GM23338 (cell line): ENCODE measurements at regions not wholly inside any gene's neighbourhood (a gene's known extent, or its start where the extent isn't known, plus 50 kb on each side); places are given as distances from the start of the nearest gene placed in this dataset.

Experiments
- ATAC-seq: fragments of 200-7000 bp; cut with Tn5 transposase; 3 replicates; pipeline ENCODE4 v1.9.1; 2020
- DNase-seq: peaks from one replicate; pipeline ENCODE4 v3.0.0-alpha.2; 2015; ENCODE audit warnings: low spot score
- H2AFZ ChIP-seq: fragments of 200-600 bp; sonication (generic); 2 replicates; pipeline ENCODE4 v1.8.0; 2016; ENCODE audit warnings: antibody characterized with exemption, mild to moderate bottlenecking, moderate library complexity
- H3F3A ChIP-seq: fragments of 200-600 bp; sonication (generic); replicated peaks from 2 replicates; pipeline ENCODE4 v1.8.0; 2017; ENCODE audit warnings: antibody characterized with exemption, mixed run types, low read depth
- H3K27ac ChIP-seq: fragments of 200-600 bp; sonication (generic); 2 replicates; pipeline ENCODE4 v1.6.1; 2016; ENCODE audit warnings: low read depth
- H3K27me3 ChIP-seq: fragments of 200-600 bp; sonication (generic); 2 replicates; pipeline ENCODE4 v1.8.0; 2016; ENCODE audit warnings: mild to moderate bottlenecking, mixed run types, moderate library complexity; ENCODE audit not compliant: insufficient read depth
- H3K36me3 ChIP-seq: fragments of 200-600 bp; sonication (generic); 2 replicates; pipeline ENCODE4 v1.8.0; 2016; ENCODE audit warnings: mild to moderate bottlenecking; ENCODE audit not compliant: insufficient read depth
- H3K4me1 ChIP-seq: fragments of 200-600 bp; sonication (generic); 2 replicates; pipeline ENCODE4 v1.8.0; 2016; ENCODE audit warnings: mild to moderate bottlenecking, moderate library complexity; ENCODE audit not compliant: insufficient read depth
- H3K4me2 ChIP-seq: fragments of 200-600 bp; sonication (generic); 2 replicates; pipeline ENCODE4 v1.7.1; 2017; ENCODE audit warnings: mixed run types
- H3K4me3 ChIP-seq: fragments of 200-600 bp; sonication (generic); 2 replicates; pipeline ENCODE4 v1.6.1; 2016; ENCODE audit warnings: mixed run types
- H3K79me2 ChIP-seq: fragments of 200-600 bp; sonication (generic); replicated peaks from 2 replicates; pipeline ENCODE4 v1.8.0; 2017; ENCODE audit warnings: mild to moderate bottlenecking; ENCODE audit not compliant: insufficient read depth
- H3K9me2 ChIP-seq: fragments of 200-600 bp; sonication (generic); 2 replicates; pipeline ENCODE4 v1.8.0; 2017; ENCODE audit not compliant: insufficient read depth
- H4K20me1 ChIP-seq: fragments of 200-600 bp; sonication (generic); replicated peaks from 2 replicates; pipeline ENCODE4 v1.8.0; 2017; ENCODE audit warnings: mild to moderate bottlenecking; ENCODE audit not compliant: insufficient read depth
- H3K27ac Mint-ChIP-seq: 2 replicates; pipeline ENCODE4 v1.8.0; 2020; ENCODE audit warnings: inconsistent platforms, mild to moderate bottlenecking, moderate library complexity, mixed read lengths
- H3K27me3 Mint-ChIP-seq: 3 replicates; pipeline ENCODE4 v1.8.0; 2022; ENCODE audit warnings: low read depth, mild to moderate bottlenecking, moderate library complexity, mixed read lengths, inconsistent platforms; ENCODE audit not compliant: insufficient read depth, poor library complexity
- H3K36me3 Mint-ChIP-seq: 3 replicates; pipeline ENCODE4 v1.8.0; 2021; ENCODE audit warnings: low read depth, mild to moderate bottlenecking, inconsistent platforms, moderate library complexity, mixed read lengths
- H3K4me1 Mint-ChIP-seq: 3 replicates; pipeline ENCODE4 v1.8.0; 2020; ENCODE audit warnings: mild to moderate bottlenecking, inconsistent platforms, mixed read lengths
- H3K4me3 Mint-ChIP-seq: 3 replicates; pipeline ENCODE4 v1.8.0; 2021; ENCODE audit warnings: moderate library complexity, mild to moderate bottlenecking, inconsistent platforms, mixed read lengths
- H3K9me3 Mint-ChIP-seq: 3 replicates; pipeline ENCODE4 v1.8.0; 2020; ENCODE audit warnings: moderate library complexity, mild to moderate bottlenecking, inconsistent platforms, mixed read lengths
- CREB1 ChIP-seq: fragments of 250-450 bp; sonication (Bioruptor Pico); IDR thresholded peaks from 2 replicates; pipeline ENCODE4 v1.5.0; 2020; ENCODE audit warnings: low read depth, mild to moderate bottlenecking, moderate library complexity
- EZH2 ChIP-seq: fragments of 200-600 bp; sonication (generic); IDR thresholded peaks from one replicate; pipeline ENCODE4 v1.8.0; 2017; ENCODE audit warnings: antibody characterized with exemption, mild to moderate bottlenecking, low read depth; ENCODE audit not compliant: unreplicated experiment
- EZH2phosphoT487 ChIP-seq: fragments of 200-600 bp; sonication (generic); IDR thresholded peaks from one replicate; pipeline ENCODE4 v1.8.1; 2018; ENCODE audit warnings: antibody characterized with exemption; ENCODE audit not compliant: unreplicated experiment
- JUNB ChIP-seq: IDR thresholded peaks from one replicate; pipeline ENCODE4 v1.6.1; 2016; ENCODE audit warnings: antibody characterized with exemption; ENCODE audit not compliant: unreplicated experiment
- POLR2AphosphoS5 ChIP-seq: IDR thresholded peaks from 2 replicates; pipeline ENCODE4 v1.6.1; 2016; ENCODE audit warnings: antibody characterized with exemption, low read depth
- STAT1 ChIP-seq: IDR thresholded peaks from one replicate; pipeline ENCODE4 v1.6.1; 2016; ENCODE audit warnings: antibody characterized with exemption; ENCODE audit not compliant: unreplicated experiment
- ZNF331 ChIP-seq: fragments of 250-450 bp; sonication (Bioruptor Pico); IDR thresholded peaks from 2 replicates; pipeline ENCODE4 v1.5.0; 2020; ENCODE audit warnings: low read depth, mild to moderate bottlenecking, moderate library complexity
- TF ChIP-seq, protein P1 (sequence below): IDR thresholded peaks from 2 replicates; pipeline ENCODE4 v1.6.1; 2016; ENCODE audit warnings: antibody characterized with exemption
- TF ChIP-seq, protein P2 (sequence below): fragments of 250-450 bp; sonication (Bioruptor Pico); IDR thresholded peaks from 2 replicates; pipeline ENCODE4 v1.5.0; 2020; ENCODE audit warnings: mild to moderate bottlenecking, moderate library complexity
- TF ChIP-seq, protein P3 (sequence below), 2 experiments: fragments of 200-600 bp in 1 of 2; sonication (generic) in 1 of 2; conservative IDR thresholded peaks; 2 replicates each; pipeline versions ENCODE4 v1.5.1 to v1.6.1; 2016 to 2017; ENCODE audit warnings: antibody characterized with exemption in 2 of 2, low read depth in 2 of 2, mild to moderate bottlenecking in 2 of 2, moderate library complexity in 1 of 2
- TF ChIP-seq, protein P4 (sequence below): IDR thresholded peaks from one replicate; pipeline ENCODE4 v1.6.1; 2018; ENCODE audit warnings: antibody characterized with exemption; ENCODE audit not compliant: unreplicated experiment

DNA sequence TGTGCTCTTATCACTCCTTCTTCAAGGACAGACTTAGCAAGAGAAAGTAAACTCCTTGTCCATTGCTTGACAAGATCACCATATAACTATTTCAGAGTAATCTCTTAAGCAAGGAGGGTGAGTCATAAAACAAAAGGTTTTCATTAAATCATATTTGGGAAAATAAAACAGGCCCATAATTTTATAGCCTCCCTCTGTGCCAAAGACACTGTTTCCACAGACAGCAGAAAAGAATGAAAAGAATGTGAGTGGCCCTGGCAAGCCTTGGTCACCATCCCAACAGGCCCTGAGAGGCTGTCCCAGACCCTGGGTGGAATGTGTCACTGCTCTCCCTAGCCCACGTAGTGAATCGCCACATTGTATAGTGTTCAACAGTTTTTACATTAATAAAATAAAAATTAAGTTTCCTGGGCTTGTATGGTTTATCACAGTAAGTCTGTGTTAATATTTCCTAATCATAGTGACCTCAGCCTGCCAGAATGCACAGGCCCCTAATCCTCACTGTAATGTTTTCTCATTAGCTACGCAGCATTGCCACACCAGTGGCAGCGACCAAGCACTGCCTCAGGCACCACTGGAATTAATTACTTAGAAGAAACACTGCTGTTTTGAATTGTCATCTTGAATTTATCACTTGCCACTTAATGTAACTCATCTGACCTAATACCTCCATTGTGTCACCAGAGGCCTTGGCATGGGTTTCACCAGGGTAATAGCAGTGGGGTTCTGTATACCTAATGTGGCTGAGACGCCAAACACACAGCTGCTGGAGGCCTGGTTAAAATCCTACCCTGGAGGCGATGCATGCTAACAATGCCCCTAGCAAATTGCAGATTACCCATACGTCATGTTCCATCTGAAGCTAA, 401.9 kb downstream of the LNPK start:
- Histone ChIP-seq H3K4me2 (no peak overlapping the region), H3K27ac (no peak overlapping the region), H4K20me1 (no peaks in the 10 kb centered on the region), H2AFZ (no peak overlapping the region), H3K36me3 (no peaks in the 10 kb centered on the region), H3K9me2 (no peaks in the 10 kb centered on the region), H3K27me3 (no peaks in the 10 kb centered on the region), H3K4me1 (peaks cover 43% of the 10 kb centered on the region), H3K79me2 (no peaks in the 10 kb centered on the region), H3K4me3 (no peak overlapping the region), H3F3A (no peaks in the 10 kb centered on the region)
- Mint-ChIP-seq H3K4me3 (no peak overlapping the region), H3K4me1 (peaks cover 14% of the 10 kb centered on the region; the same call in 2 of the 3 replicates), H3K27me3 (no peaks in the 10 kb centered on the region), H3K9me3 (no peaks in the 10 kb centered on the region), H3K27ac (no peak overlapping the region), H3K36me3 (no peaks in the 10 kb centered on the region)
- ATAC-seq, result peak; percentile 58
- TF ChIP-seq JUNB, result no peak
- TF ChIP-seq POLR2AphosphoS5, result no peak
- TF ChIP-seq, protein P1, sequence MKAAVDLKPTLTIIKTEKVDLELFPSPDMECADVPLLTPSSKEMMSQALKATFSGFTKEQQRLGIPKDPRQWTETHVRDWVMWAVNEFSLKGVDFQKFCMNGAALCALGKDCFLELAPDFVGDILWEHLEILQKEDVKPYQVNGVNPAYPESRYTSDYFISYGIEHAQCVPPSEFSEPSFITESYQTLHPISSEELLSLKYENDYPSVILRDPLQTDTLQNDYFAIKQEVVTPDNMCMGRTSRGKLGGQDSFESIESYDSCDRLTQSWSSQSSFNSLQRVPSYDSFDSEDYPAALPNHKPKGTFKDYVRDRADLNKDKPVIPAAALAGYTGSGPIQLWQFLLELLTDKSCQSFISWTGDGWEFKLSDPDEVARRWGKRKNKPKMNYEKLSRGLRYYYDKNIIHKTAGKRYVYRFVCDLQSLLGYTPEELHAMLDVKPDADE, result no peak
- no peak for TF ChIP-seq EZH2
- TF ChIP-seq, protein P2, sequence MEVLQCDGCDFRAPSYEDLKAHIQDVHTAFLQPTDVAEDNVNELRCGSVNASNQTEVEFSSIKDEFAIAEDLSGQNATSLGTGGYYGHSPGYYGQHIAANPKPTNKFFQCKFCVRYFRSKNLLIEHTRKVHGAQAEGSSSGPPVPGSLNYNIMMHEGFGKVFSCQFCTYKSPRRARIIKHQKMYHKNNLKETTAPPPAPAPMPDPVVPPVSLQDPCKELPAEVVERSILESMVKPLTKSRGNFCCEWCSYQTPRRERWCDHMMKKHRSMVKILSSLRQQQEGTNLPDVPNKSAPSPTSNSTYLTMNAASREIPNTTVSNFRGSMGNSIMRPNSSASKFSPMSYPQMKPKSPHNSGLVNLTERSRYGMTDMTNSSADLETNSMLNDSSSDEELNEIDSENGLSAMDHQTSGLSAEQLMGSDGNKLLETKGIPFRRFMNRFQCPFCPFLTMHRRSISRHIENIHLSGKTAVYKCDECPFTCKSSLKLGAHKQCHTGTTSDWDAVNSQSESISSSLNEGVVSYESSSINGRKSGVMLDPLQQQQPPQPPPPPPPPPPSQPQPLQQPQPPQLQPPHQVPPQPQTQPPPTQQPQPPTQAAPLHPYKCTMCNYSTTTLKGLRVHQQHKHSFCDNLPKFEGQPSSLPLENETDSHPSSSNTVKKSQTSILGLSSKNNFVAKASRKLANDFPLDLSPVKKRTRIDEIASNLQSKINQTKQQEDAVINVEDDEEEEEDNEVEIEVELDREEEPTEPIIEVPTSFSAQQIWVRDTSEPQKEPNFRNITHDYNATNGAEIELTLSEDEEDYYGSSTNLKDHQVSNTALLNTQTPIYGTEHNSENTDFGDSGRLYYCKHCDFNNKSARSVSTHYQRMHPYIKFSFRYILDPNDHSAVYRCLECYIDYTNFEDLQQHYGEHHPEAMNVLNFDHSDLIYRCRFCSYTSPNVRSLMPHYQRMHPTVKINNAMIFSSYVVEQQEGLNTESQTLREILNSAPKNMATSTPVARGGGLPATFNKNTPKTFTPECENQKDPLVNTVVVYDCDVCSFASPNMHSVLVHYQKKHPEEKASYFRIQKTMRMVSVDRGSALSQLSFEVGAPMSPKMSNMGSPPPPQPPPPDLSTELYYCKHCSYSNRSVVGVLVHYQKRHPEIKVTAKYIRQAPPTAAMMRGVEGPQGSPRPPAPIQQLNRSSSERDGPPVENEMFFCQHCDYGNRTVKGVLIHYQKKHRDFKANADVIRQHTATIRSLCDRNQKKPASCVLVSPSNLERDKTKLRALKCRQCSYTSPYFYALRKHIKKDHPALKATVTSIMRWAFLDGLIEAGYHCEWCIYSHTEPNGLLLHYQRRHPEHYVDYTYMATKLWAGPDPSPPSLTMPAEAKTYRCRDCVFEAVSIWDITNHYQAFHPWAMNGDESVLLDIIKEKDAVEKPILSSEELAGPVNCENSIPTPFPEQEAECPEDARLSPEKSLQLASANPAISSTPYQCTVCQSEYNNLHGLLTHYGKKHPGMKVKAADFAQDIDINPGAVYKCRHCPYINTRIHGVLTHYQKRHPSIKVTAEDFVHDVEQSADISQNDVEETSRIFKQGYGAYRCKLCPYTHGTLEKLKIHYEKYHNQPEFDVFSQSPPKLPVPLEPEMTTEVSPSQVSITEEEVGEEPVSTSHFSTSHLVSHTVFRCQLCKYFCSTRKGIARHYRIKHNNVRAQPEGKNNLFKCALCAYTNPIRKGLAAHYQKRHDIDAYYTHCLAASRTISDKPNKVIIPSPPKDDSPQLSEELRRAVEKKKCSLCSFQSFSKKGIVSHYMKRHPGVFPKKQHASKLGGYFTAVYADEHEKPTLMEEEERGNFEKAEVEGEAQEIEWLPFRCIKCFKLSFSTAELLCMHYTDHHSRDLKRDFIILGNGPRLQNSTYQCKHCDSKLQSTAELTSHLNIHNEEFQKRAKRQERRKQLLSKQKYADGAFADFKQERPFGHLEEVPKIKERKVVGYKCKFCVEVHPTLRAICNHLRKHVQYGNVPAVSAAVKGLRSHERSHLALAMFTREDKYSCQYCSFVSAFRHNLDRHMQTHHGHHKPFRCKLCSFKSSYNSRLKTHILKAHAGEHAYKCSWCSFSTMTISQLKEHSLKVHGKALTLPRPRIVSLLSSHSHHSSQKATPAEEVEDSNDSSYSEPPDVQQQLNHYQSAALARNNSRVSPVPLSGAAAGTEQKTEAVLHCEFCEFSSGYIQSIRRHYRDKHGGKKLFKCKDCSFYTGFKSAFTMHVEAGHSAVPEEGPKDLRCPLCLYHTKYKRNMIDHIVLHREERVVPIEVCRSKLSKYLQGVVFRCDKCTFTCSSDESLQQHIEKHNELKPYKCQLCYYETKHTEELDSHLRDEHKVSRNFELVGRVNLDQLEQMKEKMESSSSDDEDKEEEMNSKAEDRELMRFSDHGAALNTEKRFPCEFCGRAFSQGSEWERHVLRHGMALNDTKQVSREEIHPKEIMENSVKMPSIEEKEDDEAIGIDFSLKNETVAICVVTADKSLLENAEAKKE (CRISPR knock-in tag), result no peak
- TF ChIP-seq, protein P3, sequence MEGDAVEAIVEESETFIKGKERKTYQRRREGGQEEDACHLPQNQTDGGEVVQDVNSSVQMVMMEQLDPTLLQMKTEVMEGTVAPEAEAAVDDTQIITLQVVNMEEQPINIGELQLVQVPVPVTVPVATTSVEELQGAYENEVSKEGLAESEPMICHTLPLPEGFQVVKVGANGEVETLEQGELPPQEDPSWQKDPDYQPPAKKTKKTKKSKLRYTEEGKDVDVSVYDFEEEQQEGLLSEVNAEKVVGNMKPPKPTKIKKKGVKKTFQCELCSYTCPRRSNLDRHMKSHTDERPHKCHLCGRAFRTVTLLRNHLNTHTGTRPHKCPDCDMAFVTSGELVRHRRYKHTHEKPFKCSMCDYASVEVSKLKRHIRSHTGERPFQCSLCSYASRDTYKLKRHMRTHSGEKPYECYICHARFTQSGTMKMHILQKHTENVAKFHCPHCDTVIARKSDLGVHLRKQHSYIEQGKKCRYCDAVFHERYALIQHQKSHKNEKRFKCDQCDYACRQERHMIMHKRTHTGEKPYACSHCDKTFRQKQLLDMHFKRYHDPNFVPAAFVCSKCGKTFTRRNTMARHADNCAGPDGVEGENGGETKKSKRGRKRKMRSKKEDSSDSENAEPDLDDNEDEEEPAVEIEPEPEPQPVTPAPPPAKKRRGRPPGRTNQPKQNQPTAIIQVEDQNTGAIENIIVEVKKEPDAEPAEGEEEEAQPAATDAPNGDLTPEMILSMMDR (conservative IDR thresholded peaks at IDR 0.05; ENCODE audit: low read depth in 2 of 2), result no peak
- no peak for TF ChIP-seq STAT1
- no peak for TF ChIP-seq ZNF331 (CRISPR knock-in tag)
- no peak for TF ChIP-seq EZH2phosphoT487
- TF ChIP-seq, protein P4, sequence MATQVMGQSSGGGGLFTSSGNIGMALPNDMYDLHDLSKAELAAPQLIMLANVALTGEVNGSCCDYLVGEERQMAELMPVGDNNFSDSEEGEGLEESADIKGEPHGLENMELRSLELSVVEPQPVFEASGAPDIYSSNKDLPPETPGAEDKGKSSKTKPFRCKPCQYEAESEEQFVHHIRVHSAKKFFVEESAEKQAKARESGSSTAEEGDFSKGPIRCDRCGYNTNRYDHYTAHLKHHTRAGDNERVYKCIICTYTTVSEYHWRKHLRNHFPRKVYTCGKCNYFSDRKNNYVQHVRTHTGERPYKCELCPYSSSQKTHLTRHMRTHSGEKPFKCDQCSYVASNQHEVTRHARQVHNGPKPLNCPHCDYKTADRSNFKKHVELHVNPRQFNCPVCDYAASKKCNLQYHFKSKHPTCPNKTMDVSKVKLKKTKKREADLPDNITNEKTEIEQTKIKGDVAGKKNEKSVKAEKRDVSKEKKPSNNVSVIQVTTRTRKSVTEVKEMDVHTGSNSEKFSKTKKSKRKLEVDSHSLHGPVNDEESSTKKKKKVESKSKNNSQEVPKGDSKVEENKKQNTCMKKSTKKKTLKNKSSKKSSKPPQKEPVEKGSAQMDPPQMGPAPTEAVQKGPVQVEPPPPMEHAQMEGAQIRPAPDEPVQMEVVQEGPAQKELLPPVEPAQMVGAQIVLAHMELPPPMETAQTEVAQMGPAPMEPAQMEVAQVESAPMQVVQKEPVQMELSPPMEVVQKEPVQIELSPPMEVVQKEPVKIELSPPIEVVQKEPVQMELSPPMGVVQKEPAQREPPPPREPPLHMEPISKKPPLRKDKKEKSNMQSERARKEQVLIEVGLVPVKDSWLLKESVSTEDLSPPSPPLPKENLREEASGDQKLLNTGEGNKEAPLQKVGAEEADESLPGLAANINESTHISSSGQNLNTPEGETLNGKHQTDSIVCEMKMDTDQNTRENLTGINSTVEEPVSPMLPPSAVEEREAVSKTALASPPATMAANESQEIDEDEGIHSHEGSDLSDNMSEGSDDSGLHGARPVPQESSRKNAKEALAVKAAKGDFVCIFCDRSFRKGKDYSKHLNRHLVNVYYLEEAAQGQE, result no peak
- TF ChIP-seq CREB1 (CRISPR knock-in tag), result no peak
- DNase-seq, result no peak
